WTC11 (cell line): ENCODE measurements at regions not wholly inside any gene's neighbourhood (a gene's known extent, or its start where the extent isn't known, plus 50 kb on each side); places are given as distances from the start of the nearest gene placed in this dataset.

Experiments
- ATAC-seq: fragments of 200-7000 bp; cut with Tn5 transposase; 2 replicates; pipeline ENCODE4 v1.10.0; 2021; ENCODE audit warnings: mild to moderate bottlenecking, moderate library complexity
- CTCF ChIA-PET: fragments of 300-600 bp; sonication (Branson Sonifier 250); formaldehyde crosslinking; loops from one replicate; lab custom pipeline; 2021; ENCODE audit warnings: antibody characterized with exemption; lab: Charles Lee
- POLR2A ChIA-PET: fragments of 350-600 bp; sonication (Branson Sonifier 250); formaldehyde crosslinking; loops from one replicate; lab custom pipeline; 2021; ENCODE audit warnings: antibody characterized with exemption; lab: Charles Lee
- DNase-seq: peaks from one replicate; pipeline ENCODE4 v3.0.0; 2021; ENCODE audit warnings: low spot score
- H3K27ac Mint-ChIP-seq: 2 replicates; pipeline ENCODE4 v1.8.0; 2021; ENCODE audit warnings: mixed read lengths
- H3K27me3 Mint-ChIP-seq: 2 replicates; pipeline ENCODE4 v1.8.0; 2021; ENCODE audit warnings: low read depth, mild to moderate bottlenecking, moderate library complexity, mixed read lengths
- H3K36me3 Mint-ChIP-seq: 2 replicates; pipeline ENCODE4 v1.8.0; 2021; ENCODE audit warnings: mixed read lengths
- H3K4me1 Mint-ChIP-seq: 2 replicates; pipeline ENCODE4 v1.8.0; 2022; ENCODE audit warnings: mixed read lengths
- H3K4me3 Mint-ChIP-seq: 2 replicates; pipeline ENCODE4 v1.8.0; 2021; ENCODE audit warnings: mild to moderate bottlenecking, moderate library complexity, mixed read lengths
- H3K9me3 Mint-ChIP-seq: 2 replicates; pipeline ENCODE4 v1.8.0; 2021; ENCODE audit warnings: mixed read lengths
- ATF6 ChIP-seq: sonication (generic); formaldehyde crosslinking; IDR thresholded peaks from 2 replicates; pipeline ENCODE4 v1.8.1; 2023; ENCODE audit warnings: mild to moderate bottlenecking, missing genetic modification reagents
- CDX4 ChIP-seq: fragments of 250-450 bp; sonication (Bioruptor Pico); IDR thresholded peaks from 2 replicates; pipeline ENCODE4 v1.9.0; 2021; ENCODE audit warnings: moderate library complexity, mild to moderate bottlenecking, inconsistent platforms, borderline replicate concordance
- EMX1 ChIP-seq: fragments of 250-450 bp; sonication (Bioruptor Pico); IDR thresholded peaks from 2 replicates; pipeline ENCODE4 v1.8.0; 2021; ENCODE audit warnings: mild to moderate bottlenecking
- ETV6 ChIP-seq: sonication (generic); formaldehyde crosslinking; IDR thresholded peaks from 2 replicates; pipeline ENCODE4 v1.8.1; 2022; ENCODE audit warnings: mild to moderate bottlenecking, missing genetic modification reagents
- FOXP1 ChIP-seq: sonication (generic); formaldehyde crosslinking; IDR thresholded peaks from 2 replicates; pipeline ENCODE4 v1.8.0; 2022; ENCODE audit warnings: missing genetic modification reagents, mild to moderate bottlenecking, moderate library complexity, borderline replicate concordance
- JAZF1 ChIP-seq: fragments of 250-450 bp; sonication (Bioruptor Pico); IDR thresholded peaks from 2 replicates; pipeline ENCODE4 v1.9.0; 2021; ENCODE audit warnings: moderate library complexity, mild to moderate bottlenecking, inconsistent platforms
- JUN ChIP-seq: sonication (generic); formaldehyde crosslinking; IDR thresholded peaks from 2 replicates; pipeline ENCODE4 v1.8.0; 2023; ENCODE audit warnings: mild to moderate bottlenecking, missing genetic modification reagents
- NFE2L1 ChIP-seq: sonication (generic); formaldehyde crosslinking; IDR thresholded peaks from 2 replicates; pipeline ENCODE4 v1.8.1; 2023; ENCODE audit warnings: missing genetic modification reagents
- OVOL2 ChIP-seq: fragments of 250-450 bp; sonication (Bioruptor Pico); IDR thresholded peaks from 2 replicates; pipeline ENCODE4 v1.9.0; 2021; ENCODE audit warnings: mild to moderate bottlenecking, borderline replicate concordance
- PRDM15 ChIP-seq: sonication (generic); formaldehyde crosslinking; IDR thresholded peaks from 2 replicates; pipeline ENCODE4 v1.8.0; 2022; ENCODE audit warnings: missing genetic modification reagents
- PREB ChIP-seq: sonication (generic); formaldehyde crosslinking; IDR thresholded peaks from 2 replicates; pipeline ENCODE4 v1.8.1; 2022; ENCODE audit warnings: mild to moderate bottlenecking, missing genetic modification reagents, moderate library complexity, borderline replicate concordance
- RELA ChIP-seq: sonication (generic); formaldehyde crosslinking; IDR thresholded peaks from 2 replicates; pipeline ENCODE4 v1.8.1; 2022; ENCODE audit warnings: missing genetic modification reagents, mild to moderate bottlenecking, borderline replicate concordance
- RORB ChIP-seq: fragments of 250-450 bp; sonication (Bioruptor Pico); IDR thresholded peaks from 2 replicates; pipeline ENCODE4 v1.9.0; 2021; ENCODE audit warnings: mild to moderate bottlenecking
- STAT6 ChIP-seq: sonication (generic); formaldehyde crosslinking; conservative IDR thresholded peaks from 2 replicates; pipeline ENCODE4 v1.8.1; 2023; ENCODE audit warnings: mild to moderate bottlenecking, low read depth, missing genetic modification reagents, moderate library complexity
- TEAD4 ChIP-seq: sonication (generic); formaldehyde crosslinking; IDR thresholded peaks from 2 replicates; pipeline ENCODE4 v1.8.0; 2022; ENCODE audit warnings: mild to moderate bottlenecking, missing genetic modification reagents
- USF1 ChIP-seq: sonication (generic); formaldehyde crosslinking; IDR thresholded peaks from 2 replicates; pipeline ENCODE4 v1.8.0; 2022; ENCODE audit warnings: mild to moderate bottlenecking, missing genetic modification reagents
- ZBTB43 ChIP-seq: sonication (generic); formaldehyde crosslinking; IDR thresholded peaks from 2 replicates; pipeline ENCODE4 v1.8.1; 2023; ENCODE audit warnings: mild to moderate bottlenecking, missing genetic modification reagents
- ZMAT4 ChIP-seq: fragments of 250-450 bp; sonication (Bioruptor Pico); IDR thresholded peaks from 2 replicates; pipeline ENCODE4 v1.9.0; 2021; ENCODE audit warnings: mild to moderate bottlenecking
- ZNF317 ChIP-seq: sonication (generic); formaldehyde crosslinking; IDR thresholded peaks from 2 replicates; pipeline ENCODE4 v1.8.1; 2023; ENCODE audit warnings: low read depth, mild to moderate bottlenecking, moderate library complexity, missing genetic modification reagents, borderline replicate concordance

- Mint-ChIP-seq H3K4me1 (no peaks in the 10 kb centered on the region), H3K4me3 (no peak overlapping the region), H3K27ac (no peak overlapping the region), H3K36me3 (no peaks in the 10 kb centered on the region), H3K9me3 (peaks cover 6% of the 10 kb centered on the region; the same call in 1 of the 2 replicates), H3K27me3 (no peaks in the 10 kb centered on the region)
- TF ChIP-seq ZMAT4 (CRISPR knock-in tag) (no peak), ZNF317 (no peak), PRDM15 (CRISPR knock-in tag) (no peak), RORB (CRISPR knock-in tag) (no peak), FOXP1 (CRISPR knock-in tag) (no peak)
- ATAC-seq (no peak), DNase-seq (no peak)
- POLR2A ChIA-PET, result no interaction called here
- CTCF ChIA-PET, result no interaction called here
Measured at GRCh38 chr12:91732086-91732485, 413.6 kb downstream of the BTG1 start.

GRCh38 chr12:91729543-91729942 lies 416.1 kb downstream of the BTG1 start:
- ATAC-seq (no peak), DNase-seq (no peak)
- Mint-ChIP-seq H3K27me3 (no peaks in the 10 kb centered on the region), H3K36me3 (no peaks in the 10 kb centered on the region), H3K27ac (no peak overlapping the region), H3K4me1 (no peaks in the 10 kb centered on the region), H3K4me3 (no peak overlapping the region), H3K9me3 (peaks cover 6% of the 10 kb centered on the region; the same call in 1 of the 2 replicates)
- CTCF ChIA-PET, result no interaction called here
- POLR2A ChIA-PET, result no interaction called here
- TF ChIP-seq NFE2L1 (CRISPR knock-in tag) (no peak), ZBTB43 (CRISPR knock-in tag) (no peak), ATF6 (CRISPR knock-in tag) (no peak), CDX4 (CRISPR knock-in tag) (no peak), EMX1 (CRISPR knock-in tag) (no peak), STAT6 (CRISPR knock-in tag) (no peak), JUN (no peak), USF1 (CRISPR knock-in tag) (no peak), RELA (CRISPR knock-in tag) (no peak), TEAD4 (CRISPR knock-in tag) (no peak), ETV6 (CRISPR knock-in tag) (no peak), PRDM15 (CRISPR knock-in tag) (no peak), OVOL2 (CRISPR knock-in tag) (no peak), PREB (no peak), JAZF1 (no peak)
